Putamen (tissue), 1 donor: ENCODE measurements at regions not wholly inside any gene's neighbourhood (a gene's known extent, or its start where the extent isn't known, plus 50 kb on each side); places are given as distances from the start of the nearest gene placed in this dataset.

Experiments
- DNase-seq: peaks from one replicate; pipeline ENCODE4 v3.0.0-alpha.2; 2016; ENCODE audit warnings: low spot score

- no peak for DNase-seq
These were observed 328.0 kb downstream of the KCTD8 start for GRCh38 chr4:44120646-44121045.

- no peak for DNase-seq
These were observed 327.4 kb downstream of the KCTD8 start for GRCh38 chr4:44121210-44121609.
